ENCODE measurements at regions not wholly inside any gene's neighbourhood (a gene's known extent, or its start where the extent isn't known, plus 50 kb on each side); places are given as distances from the start of the nearest gene placed in this dataset.

- no peak overlapping the region for H3K27ac ChIP-seq
- no peaks in the 10 kb centered on the region for H3K4me1 ChIP-seq
- no peaks in the 10 kb centered on the region for H3K36me3 ChIP-seq
- intact Hi-C loops (cut with DNase I), result no loop called here
- DNase-seq, result no peak
- no peaks in the 10 kb centered on the region for H3K27me3 ChIP-seq
- H3K9me3 ChIP-seq, result no peaks in the 10 kb centered on the region
- H3K4me3 ChIP-seq, result no peak overlapping the region
- WGBS, 2 donors, result 70 to 75% methylated on average over 6 of the region's 6 CpGs
- no peak for TF ChIP-seq CTCF (IDR thresholded peaks at IDR 0.05)
- TF ChIP-seq POLR2A (IDR thresholded peaks at IDR 0.05), result no peak
These were observed 256.6 kb upstream of the KCNJ16 start for GRCh38 chr17:69818467-69818866.

- Histone ChIP-seq H3K27me3 (no peaks in the 10 kb centered on the region), H3K36me3 (no peaks in the 10 kb centered on the region), H3K27ac (no peak overlapping the region), H3K4me1 (no peaks in the 10 kb centered on the region), H3K9me3 (no peaks in the 10 kb centered on the region), H3K4me3 (no peak overlapping the region)
- TF ChIP-seq CTCF (IDR thresholded peaks at IDR 0.05) (no peak), POLR2A (IDR thresholded peaks at IDR 0.05) (no peak)
- DNase-seq, result no peak
- 71 to 80% methylated on average over 5 of the region's 5 CpGs for WGBS, 2 donors
- intact Hi-C loops (cut with DNase I), result no loop called here
These were observed 255.5 kb upstream of the KCNJ16 start for GRCh38 chr17:69819316-69820087.

GRCh38 chr17:69820876-69821473, 254.1 kb upstream of the KCNJ16 start:
- TF ChIP-seq POLR2A (IDR thresholded peaks at IDR 0.05) (no peak), CTCF (IDR thresholded peaks at IDR 0.05) (no peak)
- Histone ChIP-seq H3K4me1 (no peaks in the 10 kb centered on the region), H3K9me3 (no peaks in the 10 kb centered on the region), H3K27ac (no peak overlapping the region), H3K27me3 (no peaks in the 10 kb centered on the region), H3K36me3 (no peaks in the 10 kb centered on the region), H3K4me3 (no peak overlapping the region)
- 100% methylated on average over 1 to 3 of the region's 6 CpGs for whole genome bisulfite sequencing, 2 donors
- DNase-seq, result no peak
- intact Hi-C loops (cut with DNase I), result no loop called here

GRCh38 chr17:69822314-69822875, 252.6 kb upstream of the KCNJ16 start:
- Histone ChIP-seq H3K27me3 (no peaks in the 10 kb centered on the region), H3K9me3 (no peaks in the 10 kb centered on the region), H3K27ac (no peak overlapping the region), H3K4me1 (no peaks in the 10 kb centered on the region), H3K36me3 (no peaks in the 10 kb centered on the region), H3K4me3 (no peak overlapping the region)
- DNase-seq, result no peak
- TF ChIP-seq POLR2A (IDR thresholded peaks at IDR 0.05) (no peak), CTCF (IDR thresholded peaks at IDR 0.05) (no peak)
- intact Hi-C loops (cut with DNase I), result no loop called here
- whole genome bisulfite sequencing, 2 donors, result 93 to 98% methylated on average over 3 to 5 of the region's 8 CpGs

GRCh38 chr17:69828087-69828486, 246.9 kb upstream of the KCNJ16 start:
- Histone ChIP-seq H3K4me1 (no peaks in the 10 kb centered on the region), H3K36me3 (no peaks in the 10 kb centered on the region), H3K9me3 (no peaks in the 10 kb centered on the region), H3K27me3 (no peaks in the 10 kb centered on the region), H3K27ac (no peak overlapping the region), H3K4me3 (no peak overlapping the region)
- TF ChIP-seq CTCF (IDR thresholded peaks at IDR 0.05) (no peak), POLR2A (IDR thresholded peaks at IDR 0.05) (no peak)
- WGBS, 2 donors, result 41 to 52% methylated on average over 6 of the region's 6 CpGs
- DNase-seq, result no peak
- intact Hi-C loops (cut with DNase I), result no loop called here

Measured in esophagus squamous epithelium (tissue), 5 donors.